Activated B cell treated with CpG ODN at 0.5 μM for 24 hours (primary cell): ENCODE measurements at regions not wholly inside any gene's neighbourhood (a gene's known extent, or its start where the extent isn't known, plus 50 kb on each side); places are given as distances from the start of the nearest gene placed in this dataset.

Experiments used
- ATAC-seq: fragments of 200-7000 bp; cut with Tn5 transposase; one replicate; pipeline ENCODE4 v1.10.0; 2021; ENCODE audit warnings: low read depth, mild to moderate bottlenecking, moderate library complexity
- CTCF ChIA-PET: fragments of 350-600 bp; sonication (Branson Sonifier 250); formaldehyde crosslinking; loops from one replicate; lab custom pipeline; 2021; ENCODE audit warnings: antibody characterized with exemption; lab: Charles Lee
- POLR2A ChIA-PET: fragments of 350-600 bp; sonication (Branson Sonifier 250); formaldehyde crosslinking; loops from one replicate; lab custom pipeline; 2021; ENCODE audit warnings: antibody characterized with exemption; lab: Charles Lee
- DNase-seq: peaks from one replicate; pipeline ENCODE4 v3.0.0; 2022
- H3K27ac Mint-ChIP-seq: one replicate; pipeline ENCODE4 v1.8.0; 2020; ENCODE audit warnings: mixed read lengths
- H3K27me3 Mint-ChIP-seq: one replicate; pipeline ENCODE4 v1.8.0; 2021; ENCODE audit warnings: mixed read lengths
- H3K36me3 Mint-ChIP-seq: one replicate; pipeline ENCODE4 v1.8.0; 2021; ENCODE audit warnings: low read depth, mixed read lengths
- H3K4me1 Mint-ChIP-seq: one replicate; pipeline ENCODE4 v1.8.0; 2021; ENCODE audit warnings: mixed read lengths
- H3K4me3 Mint-ChIP-seq: one replicate; pipeline ENCODE4 v1.8.0; 2020; ENCODE audit warnings: mild to moderate bottlenecking, mixed read lengths
- H3K9me3 Mint-ChIP-seq: one replicate; pipeline ENCODE4 v1.8.0; 2020; ENCODE audit warnings: mixed read lengths
- intact Hi-C: fragments of 100-400 bp; cut with micrococcal nuclease; formaldehyde crosslinking; loops from one replicate; pipeline ENCODE4 v1.15.1; 2024
- TF ChIP-seq, protein P1 (sequence below): fragments of 200-600 bp; IDR thresholded peaks from one replicate; pipeline ENCODE4 v1.8.0; 2022; ENCODE audit warnings: antibody characterized with exemption, mild to moderate bottlenecking

- intact Hi-C loops: no loop called here
- Mint-ChIP-seq H3K27me3 (no peaks in the 10 kb centered on the region), H3K4me1 (no peaks in the 10 kb centered on the region), H3K36me3 (no peaks in the 10 kb centered on the region), H3K27ac (no peak overlapping the region), H3K9me3 (no peaks in the 10 kb centered on the region), H3K4me3 (no peak overlapping the region)
- DNase-seq (no peak), ATAC-seq (no peak)
- ChIA-PET POLR2A (no interaction called here), CTCF (no interaction called here)
- TF ChIP-seq, protein P1, sequence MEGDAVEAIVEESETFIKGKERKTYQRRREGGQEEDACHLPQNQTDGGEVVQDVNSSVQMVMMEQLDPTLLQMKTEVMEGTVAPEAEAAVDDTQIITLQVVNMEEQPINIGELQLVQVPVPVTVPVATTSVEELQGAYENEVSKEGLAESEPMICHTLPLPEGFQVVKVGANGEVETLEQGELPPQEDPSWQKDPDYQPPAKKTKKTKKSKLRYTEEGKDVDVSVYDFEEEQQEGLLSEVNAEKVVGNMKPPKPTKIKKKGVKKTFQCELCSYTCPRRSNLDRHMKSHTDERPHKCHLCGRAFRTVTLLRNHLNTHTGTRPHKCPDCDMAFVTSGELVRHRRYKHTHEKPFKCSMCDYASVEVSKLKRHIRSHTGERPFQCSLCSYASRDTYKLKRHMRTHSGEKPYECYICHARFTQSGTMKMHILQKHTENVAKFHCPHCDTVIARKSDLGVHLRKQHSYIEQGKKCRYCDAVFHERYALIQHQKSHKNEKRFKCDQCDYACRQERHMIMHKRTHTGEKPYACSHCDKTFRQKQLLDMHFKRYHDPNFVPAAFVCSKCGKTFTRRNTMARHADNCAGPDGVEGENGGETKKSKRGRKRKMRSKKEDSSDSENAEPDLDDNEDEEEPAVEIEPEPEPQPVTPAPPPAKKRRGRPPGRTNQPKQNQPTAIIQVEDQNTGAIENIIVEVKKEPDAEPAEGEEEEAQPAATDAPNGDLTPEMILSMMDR: no peak
These were observed 382.8 kb downstream of the ADAMTS20 start for GRCh38 chr12:43169115-43169681.

- TF ChIP-seq, protein P1: no peak
- DNase-seq (no peak), ATAC-seq (no peak)
- H3K36me3 Mint-ChIP-seq: no peaks in the 10 kb centered on the region
- ChIA-PET POLR2A (no interaction called here), CTCF (no interaction called here)
- no peaks in the 10 kb centered on the region for H3K27me3 Mint-ChIP-seq
- no peak overlapping the region for H3K27ac Mint-ChIP-seq
- H3K9me3 Mint-ChIP-seq: no peaks in the 10 kb centered on the region
- intact Hi-C loops: no loop called here
- H3K4me1 Mint-ChIP-seq: no peaks in the 10 kb centered on the region
- no peak overlapping the region for H3K4me3 Mint-ChIP-seq
These were observed 384.3 kb downstream of the ADAMTS20 start for GRCh38 chr12:43167691-43168090.

DNA sequence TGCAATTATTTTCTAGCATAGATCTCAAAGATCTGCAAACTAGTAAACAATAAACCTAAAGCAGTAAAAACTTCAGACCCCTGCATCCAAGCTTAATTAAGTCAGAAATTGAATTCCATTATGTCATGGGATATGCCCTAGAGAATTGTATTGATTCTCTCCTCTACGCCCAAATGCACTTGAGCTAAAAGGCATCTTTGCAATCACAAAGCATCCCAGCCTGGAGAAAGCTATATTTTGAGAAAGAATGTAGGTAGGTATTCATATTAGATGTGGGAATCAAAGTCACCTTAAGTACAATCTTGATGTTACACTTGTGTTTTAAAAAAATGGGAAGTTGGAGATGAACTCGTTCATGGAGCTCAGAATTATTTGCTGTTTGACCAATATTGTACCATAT lies 386.7 kb downstream of the ADAMTS20 start:
- intact Hi-C loops: no loop called here

DNA sequence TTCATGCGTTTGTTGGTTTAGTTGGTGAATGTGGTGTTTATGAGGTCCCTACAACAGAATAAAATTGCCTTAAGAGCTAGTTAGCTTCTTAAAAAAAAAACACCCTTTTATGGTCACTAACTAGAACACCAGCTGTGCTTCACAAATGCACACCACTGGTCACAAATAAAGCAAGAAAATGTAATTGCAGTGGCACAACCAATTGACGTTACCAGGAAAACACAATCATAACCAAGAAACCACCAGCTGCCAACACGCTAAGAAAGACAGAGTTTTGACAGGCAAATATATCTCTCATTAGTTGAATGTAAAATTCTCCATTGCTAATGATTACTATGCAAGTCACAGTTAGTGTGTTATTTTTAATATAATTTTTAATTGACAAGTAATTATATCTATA lies 389.9 kb downstream of the ADAMTS20 start:
- DNase-seq (no peak), ATAC-seq (no peak)
- CTCF ChIA-PET: no interaction called here
- Mint-ChIP-seq H3K9me3 (no peaks in the 10 kb centered on the region), H3K4me3 (no peak overlapping the region), H3K27me3 (no peaks in the 10 kb centered on the region), H3K4me1 (no peaks in the 10 kb centered on the region), H3K27ac (no peak overlapping the region), H3K36me3 (no peaks in the 10 kb centered on the region)
- TF ChIP-seq, protein P1: no peak
- POLR2A ChIA-PET: no interaction called here
- intact Hi-C loops: no loop called here

More for the DNA sequence above, 386.7 kb downstream of the ADAMTS20 start:
- no peak for ATAC-seq
- Mint-ChIP-seq H3K4me1 (no peaks in the 10 kb centered on the region), H3K36me3 (no peaks in the 10 kb centered on the region), H3K9me3 (no peaks in the 10 kb centered on the region), H3K27me3 (no peaks in the 10 kb centered on the region), H3K4me3 (no peak overlapping the region), H3K27ac (no peak overlapping the region)
- CTCF ChIA-PET: no interaction called here
- POLR2A ChIA-PET: no interaction called here
- TF ChIP-seq, protein P1: no peak
- DNase-seq: no peak

- Mint-ChIP-seq H3K27me3 (no peaks in the 10 kb centered on the region), H3K4me1 (no peaks in the 10 kb centered on the region), H3K36me3 (no peaks in the 10 kb centered on the region), H3K9me3 (no peaks in the 10 kb centered on the region), H3K27ac (no peak overlapping the region), H3K4me3 (no peak overlapping the region)
- TF ChIP-seq, protein P1: no peak
- intact Hi-C loops: no loop called here
- ChIA-PET POLR2A (no interaction called here), CTCF (no interaction called here)
- ATAC-seq (no peak), DNase-seq (no peak)
These were observed 392.5 kb downstream of the ADAMTS20 start for GRCh38 chr12:43159506-43159905.
